ENCODE measurements at regions not wholly inside any gene's neighbourhood (a gene's known extent, or its start where the extent isn't known, plus 50 kb on each side); places are given as distances from the start of the nearest gene placed in this dataset.

DNA sequence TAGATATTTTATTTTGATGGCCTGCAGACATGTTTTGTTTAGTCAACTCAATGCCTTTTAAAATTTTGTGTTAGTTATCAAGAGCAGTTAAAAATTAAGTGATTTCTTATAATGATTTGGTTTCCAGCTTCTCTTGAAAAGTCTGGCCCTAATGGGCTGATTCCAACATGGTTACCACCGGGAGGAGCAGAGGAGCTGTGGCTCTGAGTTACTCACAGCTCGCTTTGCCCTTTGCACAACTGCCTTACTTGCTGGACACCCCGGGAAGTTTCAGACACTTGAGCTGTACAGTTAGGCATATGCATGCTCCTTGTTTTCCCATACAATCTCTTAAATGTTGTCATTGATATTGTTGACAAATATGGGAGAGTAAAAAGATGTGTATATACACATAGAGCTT is 173.1 kb upstream of the MMS22L start:
- H3K27me3 ChIP-seq (ENCODE audit: control insufficient read depth, insufficient read depth, low read length): no peaks in the 10 kb centered on the region
- no peak overlapping the region for H3K4me3 Mint-ChIP-seq
- H3K27me3 Mint-ChIP-seq: peaks cover 4% of the 10 kb centered on the region
- H3K4me1 ChIP-seq (ENCODE audit: control insufficient read depth, insufficient read depth, low read length, poor library complexity, severe bottlenecking): no peaks in the 10 kb centered on the region
- H3K4me3 ChIP-seq (ENCODE audit: low read depth, low read length): no peak overlapping the region
- H3K27ac ChIP-seq (ENCODE audit: insufficient read depth, low read length, poor library complexity, severe bottlenecking): no peak overlapping the region
- DNase-seq (no peak), ATAC-seq (ENCODE audit: low read depth in 2 of 2) (no peak)
- H3K36me3 Mint-ChIP-seq: no peaks in the 10 kb centered on the region
- H3K36me3 ChIP-seq (ENCODE audit: control insufficient read depth, insufficient read depth, low read length): no peaks in the 10 kb centered on the region
- H3K4me1 Mint-ChIP-seq: no peaks in the 10 kb centered on the region
- H3K9me3 ChIP-seq (ENCODE audit: control insufficient read depth in 2 of 2, low read length in 2 of 2): no peaks in the 10 kb centered on the region
- H3K9me3 Mint-ChIP-seq: peaks cover 0 to 3% (median 0%) of the 10 kb centered on the region in 7 donors
- no peak overlapping the region for H3K27ac Mint-ChIP-seq

DNA sequence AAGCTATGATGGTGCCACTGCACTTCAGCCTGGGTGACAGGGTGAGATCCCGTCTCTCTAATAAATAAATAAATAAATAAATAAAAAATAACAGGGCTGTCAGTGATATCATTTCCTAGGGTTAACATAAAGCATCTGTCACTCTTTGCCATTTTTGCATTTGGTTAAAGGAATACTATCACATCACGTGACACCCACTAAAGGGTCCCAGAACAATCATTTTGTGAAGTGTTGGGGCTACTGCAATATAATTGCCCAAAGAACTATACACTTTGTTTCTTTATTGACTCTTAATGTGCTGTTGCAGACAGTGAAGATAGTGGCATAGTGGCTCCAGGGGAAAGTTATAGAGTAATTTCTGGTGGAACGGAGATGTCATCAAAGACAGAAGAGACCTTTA is 176.5 kb upstream of the MMS22L start:
- DNase-seq (no peak), ATAC-seq (ENCODE audit: low read depth in 2 of 2) (no peak)
- no peaks in the 10 kb centered on the region for H3K36me3 ChIP-seq (ENCODE audit: control insufficient read depth, insufficient read depth, low read length)
- no peak overlapping the region for H3K4me3 ChIP-seq (ENCODE audit: low read depth, low read length)
- no peaks in the 10 kb centered on the region for H3K9me3 ChIP-seq (ENCODE audit: control insufficient read depth in 2 of 2, low read length in 2 of 2)
- H3K27me3 ChIP-seq (ENCODE audit: control insufficient read depth, insufficient read depth, low read length): no peaks in the 10 kb centered on the region
- H3K4me1 ChIP-seq (ENCODE audit: control insufficient read depth, insufficient read depth, low read length, poor library complexity, severe bottlenecking): no peaks in the 10 kb centered on the region
- no peak overlapping the region for H3K27ac Mint-ChIP-seq
- H3K4me1 Mint-ChIP-seq: no peaks in the 10 kb centered on the region
- peaks cover 4% of the 10 kb centered on the region for H3K27me3 Mint-ChIP-seq
- no peak overlapping the region for H3K4me3 Mint-ChIP-seq
- no peak overlapping the region for H3K27ac ChIP-seq (ENCODE audit: insufficient read depth, low read length, poor library complexity, severe bottlenecking)
- no peaks in the 10 kb centered on the region for H3K9me3 Mint-ChIP-seq
- H3K36me3 Mint-ChIP-seq: no peaks in the 10 kb centered on the region

DNA sequence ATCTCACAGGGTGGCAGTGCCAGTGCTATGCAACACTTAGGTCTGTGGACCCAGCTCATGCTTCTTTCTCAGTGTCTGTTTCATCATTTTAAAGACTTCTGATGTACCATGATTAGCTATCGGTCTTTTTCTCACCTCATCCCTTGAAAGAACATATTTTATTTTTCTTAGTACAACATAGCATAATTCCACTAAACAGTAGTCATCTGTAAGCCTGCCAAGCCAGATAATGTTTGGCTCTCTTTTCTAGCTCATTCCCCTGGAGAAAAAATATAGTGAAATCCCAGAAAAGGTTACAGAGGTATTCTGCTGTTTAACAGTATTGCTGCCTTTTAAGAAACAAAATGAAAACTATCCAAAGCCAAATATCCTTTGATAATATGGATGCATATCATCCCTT is 177.0 kb upstream of the MMS22L start:
- Mint-ChIP-seq H3K4me1 (no peaks in the 10 kb centered on the region), H3K27ac (no peak overlapping the region), H3K27me3 (peaks cover 7% of the 10 kb centered on the region), H3K9me3 (no peaks in the 10 kb centered on the region), H3K4me3 (no peak overlapping the region), H3K36me3 (no peaks in the 10 kb centered on the region)
- Histone ChIP-seq H3K9me3 (ENCODE audit: control insufficient read depth in 2 of 2, low read length in 2 of 2) (no peaks in the 10 kb centered on the region), H3K4me3 (ENCODE audit: low read depth, low read length) (no peak overlapping the region), H3K36me3 (ENCODE audit: control insufficient read depth, insufficient read depth, low read length) (no peaks in the 10 kb centered on the region), H3K27ac (ENCODE audit: insufficient read depth, low read length, poor library complexity, severe bottlenecking) (no peak overlapping the region), H3K27me3 (ENCODE audit: control insufficient read depth, insufficient read depth, low read length) (no peaks in the 10 kb centered on the region), H3K4me1 (ENCODE audit: control insufficient read depth, insufficient read depth, low read length, poor library complexity, severe bottlenecking) (no peaks in the 10 kb centered on the region)
- ATAC-seq (ENCODE audit: low read depth in 2 of 2) (no peak), DNase-seq (no peak)

DNA sequence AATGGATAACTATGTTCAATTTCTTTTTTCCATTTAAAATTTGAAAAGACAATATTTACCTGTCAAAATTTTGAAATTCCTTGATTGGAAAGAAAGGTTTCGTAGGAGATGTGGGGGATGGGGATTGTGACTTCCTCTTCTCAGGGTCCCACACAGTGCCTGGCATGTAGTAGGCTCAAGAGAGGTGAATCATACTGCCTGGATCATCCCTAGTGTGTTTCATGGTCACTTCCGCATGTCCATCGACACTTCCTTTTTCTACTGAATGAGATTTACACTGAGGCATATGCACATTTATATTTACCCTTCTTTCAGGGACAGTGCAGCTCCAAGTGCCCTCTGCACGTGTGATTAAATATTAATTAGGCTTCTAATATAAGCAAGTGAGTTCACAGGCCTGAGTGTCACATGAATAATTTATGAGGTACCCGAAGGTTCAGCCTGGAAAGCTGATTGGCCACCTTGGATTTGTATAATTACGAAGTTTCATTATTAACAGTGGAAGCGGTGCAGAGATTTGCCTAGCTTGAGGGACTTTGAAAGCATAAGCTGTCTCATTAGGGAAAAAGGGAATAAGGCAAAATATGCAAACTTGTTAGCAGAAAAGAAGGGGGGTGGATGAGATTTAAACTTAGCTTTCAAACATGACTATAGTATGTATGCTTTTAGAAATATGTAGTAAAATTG is 177.5 kb upstream of the MMS22L start:
- no peak overlapping the region for H3K27ac Mint-ChIP-seq
- no peak overlapping the region for H3K4me3 Mint-ChIP-seq
- DNase-seq (no peak), ATAC-seq (ENCODE audit: low read depth in 2 of 2) (no peak)
- peaks cover 8% of the 10 kb centered on the region for H3K27me3 Mint-ChIP-seq
- H3K4me1 ChIP-seq (ENCODE audit: control insufficient read depth, insufficient read depth, low read length, poor library complexity, severe bottlenecking): no peaks in the 10 kb centered on the region
- no peaks in the 10 kb centered on the region for H3K27me3 ChIP-seq (ENCODE audit: control insufficient read depth, insufficient read depth, low read length)
- no peaks in the 10 kb centered on the region for H3K9me3 ChIP-seq (ENCODE audit: control insufficient read depth in 2 of 2, low read length in 2 of 2)
- no peaks in the 10 kb centered on the region for H3K36me3 Mint-ChIP-seq
- no peaks in the 10 kb centered on the region for H3K36me3 ChIP-seq (ENCODE audit: control insufficient read depth, insufficient read depth, low read length)
- no peaks in the 10 kb centered on the region for H3K9me3 Mint-ChIP-seq
- no peak overlapping the region for H3K4me3 ChIP-seq (ENCODE audit: low read depth, low read length)
- no peak overlapping the region for H3K27ac ChIP-seq (ENCODE audit: insufficient read depth, low read length, poor library complexity, severe bottlenecking)
- H3K4me1 Mint-ChIP-seq: no peaks in the 10 kb centered on the region

DNA sequence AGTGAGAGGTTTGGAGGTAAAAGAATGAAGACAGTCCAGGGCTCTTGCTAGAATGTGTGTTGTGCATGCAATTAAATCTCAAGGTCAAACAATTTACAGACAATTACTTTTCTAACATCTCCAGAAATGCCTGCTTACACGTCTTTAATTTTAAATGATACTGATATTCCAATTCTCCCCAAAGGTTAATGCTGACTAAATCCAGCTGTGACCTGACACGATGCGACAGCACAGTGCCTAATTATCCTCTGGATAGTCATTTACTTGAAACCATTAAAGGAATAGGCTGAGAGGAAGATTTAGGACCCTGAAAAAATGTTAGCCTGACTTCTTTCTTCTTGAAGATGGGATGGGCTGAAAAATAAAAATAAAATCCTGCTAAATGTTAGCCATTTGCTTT is 178.2 kb upstream of the MMS22L start:
- Histone ChIP-seq H3K9me3 (ENCODE audit: control insufficient read depth in 2 of 2, low read length in 2 of 2) (no peaks in the 10 kb centered on the region), H3K4me3 (ENCODE audit: low read depth, low read length) (no peak overlapping the region), H3K4me1 (ENCODE audit: control insufficient read depth, insufficient read depth, low read length, poor library complexity, severe bottlenecking) (no peaks in the 10 kb centered on the region), H3K36me3 (ENCODE audit: control insufficient read depth, insufficient read depth, low read length) (no peaks in the 10 kb centered on the region), H3K27me3 (ENCODE audit: control insufficient read depth, insufficient read depth, low read length) (no peaks in the 10 kb centered on the region), H3K27ac (ENCODE audit: insufficient read depth, low read length, poor library complexity, severe bottlenecking) (no peak overlapping the region)
- Mint-ChIP-seq H3K4me3 (no peak overlapping the region), H3K4me1 (no peaks in the 10 kb centered on the region), H3K27me3 (peaks cover 8% of the 10 kb centered on the region), H3K27ac (no peak overlapping the region), H3K9me3 (no peaks in the 10 kb centered on the region), H3K36me3 (no peaks in the 10 kb centered on the region)
- DNase-seq: no peak
- no peak for ATAC-seq (ENCODE audit: low read depth in 2 of 2)

DNA sequence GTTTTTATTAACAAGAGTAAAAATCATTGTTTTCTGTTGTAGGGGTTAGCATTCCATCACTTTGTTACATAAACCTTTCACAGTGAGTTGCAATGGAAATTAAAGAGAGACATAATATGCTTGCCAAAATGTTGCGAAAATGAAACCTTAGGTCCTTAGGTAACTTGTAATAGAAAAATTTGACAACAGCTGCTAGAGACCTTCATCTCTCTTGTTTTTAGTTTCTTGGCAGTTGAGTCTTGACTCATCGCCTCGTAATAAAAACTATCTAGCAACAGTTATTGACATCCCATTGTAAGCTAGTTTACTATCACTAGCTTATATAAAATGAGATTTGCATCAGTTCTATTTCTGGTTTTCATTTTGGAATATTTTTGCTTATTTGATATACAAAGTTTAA is 179.0 kb upstream of the MMS22L start:
- Histone ChIP-seq H3K4me1 (ENCODE audit: control insufficient read depth, insufficient read depth, low read length, poor library complexity, severe bottlenecking) (no peaks in the 10 kb centered on the region), H3K27me3 (ENCODE audit: control insufficient read depth, insufficient read depth, low read length) (no peaks in the 10 kb centered on the region), H3K9me3 (ENCODE audit: control insufficient read depth in 2 of 2, low read length in 2 of 2) (no peaks in the 10 kb centered on the region), H3K4me3 (ENCODE audit: low read depth, low read length) (no peak overlapping the region), H3K27ac (ENCODE audit: insufficient read depth, low read length, poor library complexity, severe bottlenecking) (no peak overlapping the region), H3K36me3 (ENCODE audit: control insufficient read depth, insufficient read depth, low read length) (no peaks in the 10 kb centered on the region)
- H3K27ac Mint-ChIP-seq: no peak overlapping the region
- H3K27me3 Mint-ChIP-seq: peaks cover 8% of the 10 kb centered on the region
- H3K36me3 Mint-ChIP-seq: no peaks in the 10 kb centered on the region
- H3K9me3 Mint-ChIP-seq: no peaks in the 10 kb centered on the region
- no peaks in the 10 kb centered on the region for H3K4me1 Mint-ChIP-seq
- ATAC-seq (ENCODE audit: low read depth in 2 of 2): no peak
- DNase-seq: peak in 1 of 3 donors; percentile 1
- H3K4me3 Mint-ChIP-seq: no peak overlapping the region

DNA sequence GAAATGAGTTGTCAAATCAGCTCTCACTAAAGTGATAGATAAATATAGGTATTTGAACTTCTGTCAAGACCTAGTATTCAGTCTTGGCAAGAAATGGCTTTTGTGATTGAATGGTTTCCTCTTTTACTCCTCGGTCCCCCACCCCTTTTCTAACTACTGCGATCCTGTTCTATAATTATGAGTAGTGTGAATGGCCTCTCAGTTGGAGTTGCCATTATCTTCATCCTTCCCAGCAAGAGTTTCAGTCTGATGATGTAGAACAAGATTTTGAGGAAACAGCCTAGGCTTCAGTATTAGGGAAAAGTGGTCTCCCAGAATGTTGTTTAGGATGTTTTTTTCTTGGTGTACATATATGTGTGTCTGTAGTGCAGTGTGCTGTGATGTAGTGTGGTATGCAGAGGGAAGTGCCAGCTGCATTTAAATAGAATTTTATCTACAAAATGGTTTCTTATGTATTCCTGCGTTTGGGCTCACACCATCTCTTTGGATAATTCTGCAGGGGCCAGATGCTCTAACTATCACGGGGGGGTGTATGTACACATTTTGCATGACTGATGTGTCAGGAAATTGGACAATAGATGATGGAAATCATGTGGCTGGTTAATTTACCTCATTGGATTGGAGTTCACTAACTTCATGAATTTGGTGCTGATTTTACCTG is 180.1 kb upstream of the MMS22L start:
- H3K27me3 Mint-ChIP-seq: peaks cover 8% of the 10 kb centered on the region
- Histone ChIP-seq H3K27ac (ENCODE audit: insufficient read depth, low read length, poor library complexity, severe bottlenecking) (no peak overlapping the region), H3K36me3 (ENCODE audit: control insufficient read depth, insufficient read depth, low read length) (no peaks in the 10 kb centered on the region), H3K4me3 (ENCODE audit: low read depth, low read length) (no peak overlapping the region), H3K9me3 (ENCODE audit: control insufficient read depth in 2 of 2, low read length in 2 of 2) (no peaks in the 10 kb centered on the region), H3K4me1 (ENCODE audit: control insufficient read depth, insufficient read depth, low read length, poor library complexity, severe bottlenecking) (no peaks in the 10 kb centered on the region), H3K27me3 (ENCODE audit: control insufficient read depth, insufficient read depth, low read length) (no peaks in the 10 kb centered on the region)
- DNase-seq (no peak), ATAC-seq (ENCODE audit: low read depth in 2 of 2) (no peak)
- no peak overlapping the region for H3K27ac Mint-ChIP-seq
- H3K4me1 Mint-ChIP-seq: no peaks in the 10 kb centered on the region
- H3K4me3 Mint-ChIP-seq: no peak overlapping the region
- H3K36me3 Mint-ChIP-seq: no peaks in the 10 kb centered on the region
- H3K9me3 Mint-ChIP-seq: peaks cover 0 to 1% (median 0%) of the 10 kb centered on the region in 7 donors

Measured in CD4-positive, CD25-positive, alpha-beta regulatory T cell (primary cell).